ENCODE measurements at regions not wholly inside any gene's neighbourhood (a gene's known extent, or its start where the extent isn't known, plus 50 kb on each side); places are given as distances from the start of the nearest gene placed in this dataset.

DNA sequence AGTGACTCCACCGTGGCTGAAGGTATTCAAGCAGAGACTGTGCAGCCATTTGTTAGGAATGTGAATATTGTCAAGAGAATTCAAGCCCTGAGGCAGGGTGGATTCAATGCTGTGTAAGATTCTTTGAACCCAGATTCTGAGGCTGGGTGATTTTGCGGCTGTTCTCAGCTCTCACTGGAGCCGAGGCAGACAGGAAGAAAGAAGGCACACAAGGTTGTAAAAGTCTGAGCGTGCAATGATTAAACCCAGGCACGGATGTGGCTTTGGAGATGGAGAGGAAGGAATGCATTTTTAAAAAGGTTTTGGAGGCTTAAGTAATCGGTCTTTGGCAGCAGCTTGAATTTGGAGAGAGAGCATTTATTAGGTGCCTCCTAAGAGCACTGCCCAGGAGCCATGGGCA, 187.9 kb downstream of the KATNAL1 start (continued):
- TF ChIP-seq, protein P1, sequence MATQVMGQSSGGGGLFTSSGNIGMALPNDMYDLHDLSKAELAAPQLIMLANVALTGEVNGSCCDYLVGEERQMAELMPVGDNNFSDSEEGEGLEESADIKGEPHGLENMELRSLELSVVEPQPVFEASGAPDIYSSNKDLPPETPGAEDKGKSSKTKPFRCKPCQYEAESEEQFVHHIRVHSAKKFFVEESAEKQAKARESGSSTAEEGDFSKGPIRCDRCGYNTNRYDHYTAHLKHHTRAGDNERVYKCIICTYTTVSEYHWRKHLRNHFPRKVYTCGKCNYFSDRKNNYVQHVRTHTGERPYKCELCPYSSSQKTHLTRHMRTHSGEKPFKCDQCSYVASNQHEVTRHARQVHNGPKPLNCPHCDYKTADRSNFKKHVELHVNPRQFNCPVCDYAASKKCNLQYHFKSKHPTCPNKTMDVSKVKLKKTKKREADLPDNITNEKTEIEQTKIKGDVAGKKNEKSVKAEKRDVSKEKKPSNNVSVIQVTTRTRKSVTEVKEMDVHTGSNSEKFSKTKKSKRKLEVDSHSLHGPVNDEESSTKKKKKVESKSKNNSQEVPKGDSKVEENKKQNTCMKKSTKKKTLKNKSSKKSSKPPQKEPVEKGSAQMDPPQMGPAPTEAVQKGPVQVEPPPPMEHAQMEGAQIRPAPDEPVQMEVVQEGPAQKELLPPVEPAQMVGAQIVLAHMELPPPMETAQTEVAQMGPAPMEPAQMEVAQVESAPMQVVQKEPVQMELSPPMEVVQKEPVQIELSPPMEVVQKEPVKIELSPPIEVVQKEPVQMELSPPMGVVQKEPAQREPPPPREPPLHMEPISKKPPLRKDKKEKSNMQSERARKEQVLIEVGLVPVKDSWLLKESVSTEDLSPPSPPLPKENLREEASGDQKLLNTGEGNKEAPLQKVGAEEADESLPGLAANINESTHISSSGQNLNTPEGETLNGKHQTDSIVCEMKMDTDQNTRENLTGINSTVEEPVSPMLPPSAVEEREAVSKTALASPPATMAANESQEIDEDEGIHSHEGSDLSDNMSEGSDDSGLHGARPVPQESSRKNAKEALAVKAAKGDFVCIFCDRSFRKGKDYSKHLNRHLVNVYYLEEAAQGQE (IDR thresholded peaks at IDR 0.05) = no peak
- TF ChIP-seq YY1 (IDR thresholded peaks at IDR 0.05) (no peak), RAD21 (IDR thresholded peaks at IDR 0.05) (no peak), NR2F2 (IDR thresholded peaks at IDR 0.05) (no peak), JUND (IDR thresholded peaks at IDR 0.05) (no peak), TAF1 (conservative IDR thresholded peaks at IDR 0.05) (no peak)

DNA sequence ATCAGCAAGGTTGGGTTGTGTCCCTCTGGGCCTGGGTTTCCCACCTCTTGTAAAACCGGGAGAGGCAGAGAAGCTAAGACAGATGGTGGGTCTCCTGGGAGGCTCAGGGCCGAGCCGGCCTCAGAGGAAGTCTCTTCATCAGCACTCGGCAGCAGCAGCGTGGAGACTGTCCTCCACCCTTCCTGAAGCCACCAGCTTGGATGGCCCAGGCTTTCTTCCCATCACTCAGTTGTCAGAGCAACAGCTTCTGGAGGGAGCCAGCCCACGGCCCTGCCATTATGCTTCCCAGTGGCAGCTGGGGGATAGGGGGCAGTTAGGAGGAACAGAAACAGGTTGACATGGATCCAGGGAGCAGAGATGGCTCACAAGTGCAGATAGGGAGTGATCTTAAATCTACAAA, 191.0 kb downstream of the KATNAL1 start:
- no peak overlapping the region for H3K27ac ChIP-seq (ENCODE audit: low read depth in 1 of 2, low read length in 2 of 2)
- DNase-seq (ENCODE audit: low spot score) = no peak
- H3K36me3 ChIP-seq (ENCODE audit: control insufficient read depth in 4 of 4, insufficient read depth in 3 of 4, low read depth in 1 of 4, low read length in 3 of 4) = no peaks in the 10 kb centered on the region
- no peaks in the 10 kb centered on the region for H3K27me3 ChIP-seq (ENCODE audit: control insufficient read depth in 4 of 4, insufficient read depth in 4 of 4, low read length in 3 of 4)
- no peaks in the 10 kb centered on the region for H3K9me3 ChIP-seq (ENCODE audit: control insufficient read depth in 4 of 4, low read length in 3 of 4)
- H3K4me3 ChIP-seq (ENCODE audit: low read depth in 1 of 3, low read length in 3 of 3) = no peak overlapping the region
- WGBS = 84% methylated on average over 6 of the region's 6 CpGs
- H3K9ac ChIP-seq (ENCODE audit: low read depth in 1 of 2, low read length in 2 of 2) = no peak overlapping the region
- peaks cover 3 to 25% (median 15%) of the 10 kb centered on the region in 4 donors for H3K4me1 ChIP-seq (ENCODE audit: control insufficient read depth in 4 of 4, insufficient read depth in 4 of 4, low read length in 3 of 4)
- TF ChIP-seq NR2F2 (IDR thresholded peaks at IDR 0.05) (no peak), SP1 (IDR thresholded peaks at IDR 0.05) (no peak), HNF4A (conservative IDR thresholded peaks at IDR 0.05) (no peak), RAD21 (IDR thresholded peaks at IDR 0.05) (no peak), RXRA (IDR thresholded peaks at IDR 0.05) (no peak), FOXA1 (IDR thresholded peaks at IDR 0.05) (no peak), FOXA2 (IDR thresholded peaks at IDR 0.05) (no peak)
- TF ChIP-seq, protein P2, sequence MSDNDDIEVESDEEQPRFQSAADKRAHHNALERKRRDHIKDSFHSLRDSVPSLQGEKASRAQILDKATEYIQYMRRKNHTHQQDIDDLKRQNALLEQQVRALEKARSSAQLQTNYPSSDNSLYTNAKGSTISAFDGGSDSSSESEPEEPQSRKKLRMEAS (IDR thresholded peaks at IDR 0.05) = no peak
- TF ChIP-seq, protein P3, sequence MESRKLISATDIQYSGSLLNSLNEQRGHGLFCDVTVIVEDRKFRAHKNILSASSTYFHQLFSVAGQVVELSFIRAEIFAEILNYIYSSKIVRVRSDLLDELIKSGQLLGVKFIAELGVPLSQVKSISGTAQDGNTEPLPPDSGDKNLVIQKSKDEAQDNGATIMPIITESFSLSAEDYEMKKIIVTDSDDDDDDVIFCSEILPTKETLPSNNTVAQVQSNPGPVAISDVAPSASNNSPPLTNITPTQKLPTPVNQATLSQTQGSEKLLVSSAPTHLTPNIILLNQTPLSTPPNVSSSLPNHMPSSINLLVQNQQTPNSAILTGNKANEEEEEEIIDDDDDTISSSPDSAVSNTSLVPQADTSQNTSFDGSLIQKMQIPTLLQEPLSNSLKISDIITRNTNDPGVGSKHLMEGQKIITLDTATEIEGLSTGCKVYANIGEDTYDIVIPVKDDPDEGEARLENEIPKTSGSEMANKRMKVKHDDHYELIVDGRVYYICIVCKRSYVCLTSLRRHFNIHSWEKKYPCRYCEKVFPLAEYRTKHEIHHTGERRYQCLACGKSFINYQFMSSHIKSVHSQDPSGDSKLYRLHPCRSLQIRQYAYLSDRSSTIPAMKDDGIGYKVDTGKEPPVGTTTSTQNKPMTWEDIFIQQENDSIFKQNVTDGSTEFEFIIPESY (IDR thresholded peaks at IDR 0.05) = no peak
- TF ChIP-seq, protein P1 (IDR thresholded peaks at IDR 0.05) = no peak
- TF ChIP-seq, protein P4, sequence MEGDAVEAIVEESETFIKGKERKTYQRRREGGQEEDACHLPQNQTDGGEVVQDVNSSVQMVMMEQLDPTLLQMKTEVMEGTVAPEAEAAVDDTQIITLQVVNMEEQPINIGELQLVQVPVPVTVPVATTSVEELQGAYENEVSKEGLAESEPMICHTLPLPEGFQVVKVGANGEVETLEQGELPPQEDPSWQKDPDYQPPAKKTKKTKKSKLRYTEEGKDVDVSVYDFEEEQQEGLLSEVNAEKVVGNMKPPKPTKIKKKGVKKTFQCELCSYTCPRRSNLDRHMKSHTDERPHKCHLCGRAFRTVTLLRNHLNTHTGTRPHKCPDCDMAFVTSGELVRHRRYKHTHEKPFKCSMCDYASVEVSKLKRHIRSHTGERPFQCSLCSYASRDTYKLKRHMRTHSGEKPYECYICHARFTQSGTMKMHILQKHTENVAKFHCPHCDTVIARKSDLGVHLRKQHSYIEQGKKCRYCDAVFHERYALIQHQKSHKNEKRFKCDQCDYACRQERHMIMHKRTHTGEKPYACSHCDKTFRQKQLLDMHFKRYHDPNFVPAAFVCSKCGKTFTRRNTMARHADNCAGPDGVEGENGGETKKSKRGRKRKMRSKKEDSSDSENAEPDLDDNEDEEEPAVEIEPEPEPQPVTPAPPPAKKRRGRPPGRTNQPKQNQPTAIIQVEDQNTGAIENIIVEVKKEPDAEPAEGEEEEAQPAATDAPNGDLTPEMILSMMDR (IDR thresholded peaks at IDR 0.05; ENCODE audit: low read depth, low read length, missing input control) = no peak
- TF ChIP-seq, protein P5, sequence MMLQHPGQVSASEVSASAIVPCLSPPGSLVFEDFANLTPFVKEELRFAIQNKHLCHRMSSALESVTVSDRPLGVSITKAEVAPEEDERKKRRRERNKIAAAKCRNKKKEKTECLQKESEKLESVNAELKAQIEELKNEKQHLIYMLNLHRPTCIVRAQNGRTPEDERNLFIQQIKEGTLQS (IDR thresholded peaks at IDR 0.05) = no peak

Measured in liver (tissue), 8 donors.